ENCODE measurements at regions not wholly inside any gene's neighbourhood (a gene's known extent, or its start where the extent isn't known, plus 50 kb on each side); places are given as distances from the start of the nearest gene placed in this dataset.

- DNase-seq (ENCODE audit: low read depth in 2 of 2): no peak
Observed at GRCh38 chr12:92089559-92089958, 56.1 kb downstream of the BTG1 start.

- no peak for DNase-seq (ENCODE audit: low read depth in 2 of 2)
Observed at GRCh38 chr12:92088805-92089204, 56.8 kb downstream of the BTG1 start.

GRCh38 chr12:92085736-92086040 lies 60.0 kb downstream of the BTG1 start:
- no peak for DNase-seq (ENCODE audit: low read depth in 2 of 2)

GRCh38 chr12:92085040-92085735 lies 60.5 kb downstream of the BTG1 start:
- DNase-seq (ENCODE audit: low read depth in 2 of 2): no peak

- peak in 1 of 2 experiments; percentile 50 for DNase-seq (ENCODE audit: low read depth in 2 of 2)
Observed at GRCh38 chr12:92080911-92081285, 64.7 kb downstream of the BTG1 start.

- DNase-seq (ENCODE audit: low read depth in 2 of 2): no peak
Observed at GRCh38 chr12:92079054-92079385, 66.6 kb downstream of the BTG1 start.

- peak; percentile 100 for DNase-seq (ENCODE audit: low read depth in 2 of 2)
Observed at GRCh38 chr12:92078167-92079053, 67.2 kb downstream of the BTG1 start.

- DNase-seq (ENCODE audit: low read depth in 2 of 2): no peak
Observed at GRCh38 chr12:92077530-92077929, 68.1 kb downstream of the BTG1 start.

GRCh38 chr12:92076101-92076500 lies 69.5 kb downstream of the BTG1 start:
- no peak for DNase-seq (ENCODE audit: low read depth in 2 of 2)

- peak; percentile 72 for DNase-seq (ENCODE audit: low read depth in 2 of 2)
Observed at GRCh38 chr12:92075425-92075914, 70.2 kb downstream of the BTG1 start.

GRCh38 chr12:92074889-92075288 lies 70.8 kb downstream of the BTG1 start:
- DNase-seq (ENCODE audit: low read depth in 2 of 2): no peak

- DNase-seq (ENCODE audit: low read depth in 2 of 2): no peak
Observed at GRCh38 chr12:92073094-92073493, 72.6 kb downstream of the BTG1 start.

GRCh38 chr12:92072112-92072511 lies 73.5 kb downstream of the BTG1 start:
- DNase-seq (ENCODE audit: low read depth in 2 of 2): no peak

- DNase-seq (ENCODE audit: low read depth in 2 of 2): no peak
Observed at GRCh38 chr12:92070864-92071445, 74.7 kb downstream of the BTG1 start.

GRCh38 chr12:92070054-92070863 lies 75.4 kb downstream of the BTG1 start:
- DNase-seq (ENCODE audit: low read depth in 2 of 2): no peak

- DNase-seq (ENCODE audit: low read depth in 2 of 2): no peak
Observed at GRCh38 chr12:92068459-92068858, 77.2 kb downstream of the BTG1 start.

GRCh38 chr12:92065639-92066038 lies 80.0 kb downstream of the BTG1 start:
- DNase-seq (ENCODE audit: low read depth in 2 of 2): no peak

- no peak for DNase-seq (ENCODE audit: low read depth in 2 of 2)
Observed at GRCh38 chr12:92065018-92065499, 80.6 kb downstream of the BTG1 start.

- no peak for DNase-seq (ENCODE audit: low read depth in 2 of 2)
Observed at GRCh38 chr12:92064422-92064821, 81.2 kb downstream of the BTG1 start.

GRCh38 chr12:92063641-92064040 lies 82.0 kb downstream of the BTG1 start:
- no peak for DNase-seq (ENCODE audit: low read depth in 2 of 2)

- DNase-seq (ENCODE audit: low read depth in 2 of 2): no peak
Observed at GRCh38 chr12:92062539-92063493, 82.8 kb downstream of the BTG1 start.
